Ascending aorta (tissue), 2 donors: ENCODE measurements at regions not wholly inside any gene's neighbourhood (a gene's known extent, or its start where the extent isn't known, plus 50 kb on each side); places are given as distances from the start of the nearest gene placed in this dataset.

Source experiments
- DNase-seq, 2 donors: peaks; one replicate each; pipeline ENCODE4 v3.0.0-alpha.2; 2019; ENCODE audit warnings: low spot score in 2 of 2
- H3K27ac ChIP-seq, 2 donors: fragments of 200-600 bp; sonication (generic); one replicate each; pipeline ENCODE4 v1.5.1; 2016 to 2017; ENCODE audit warnings: mild to moderate bottlenecking in 1 of 2
- H3K27me3 ChIP-seq: fragments of 200-600 bp; sonication (generic); one replicate; pipeline ENCODE4 v1.5.1; 2017
- H3K36me3 ChIP-seq, 2 donors: fragments of 200-600 bp; sonication (generic); one replicate each; pipeline ENCODE4 v1.5.1; 2016
- H3K4me1 ChIP-seq, 2 donors: fragments of 200-600 bp; sonication (generic); one replicate each; pipeline ENCODE4 v1.5.1; 2016 to 2017; ENCODE audit warnings: mild to moderate bottlenecking in 1 of 2
- H3K4me3 ChIP-seq, 2 donors: fragments of 200-600 bp; sonication (generic); one replicate each; pipeline ENCODE4 v1.5.1; 2016 to 2017; ENCODE audit warnings: mild to moderate bottlenecking in 1 of 2
- H3K9me3 ChIP-seq, 2 donors: fragments of 200-600 bp; sonication (generic); one replicate each; pipeline ENCODE4 v1.5.1; 2016
- intact Hi-C: fragments of 100-400 bp; cut with DNase I; formaldehyde crosslinking; loops from one replicate; pipeline ENCODE4 v1.15.1; 2023
- TF ChIP-seq, protein P1 (sequence below), 3 experiments: fragments of 200-600 bp in 2 of 3; fragments of 450-650 bp in 1 of 3; sonication (generic) in 2 of 3; IDR thresholded peaks; one replicate each; pipeline ENCODE4 v1.5.1; 2016 to 2019; ENCODE audit warnings: antibody characterized with exemption in 3 of 3, mild to moderate bottlenecking in 1 of 3, moderate library complexity in 1 of 3

DNA sequence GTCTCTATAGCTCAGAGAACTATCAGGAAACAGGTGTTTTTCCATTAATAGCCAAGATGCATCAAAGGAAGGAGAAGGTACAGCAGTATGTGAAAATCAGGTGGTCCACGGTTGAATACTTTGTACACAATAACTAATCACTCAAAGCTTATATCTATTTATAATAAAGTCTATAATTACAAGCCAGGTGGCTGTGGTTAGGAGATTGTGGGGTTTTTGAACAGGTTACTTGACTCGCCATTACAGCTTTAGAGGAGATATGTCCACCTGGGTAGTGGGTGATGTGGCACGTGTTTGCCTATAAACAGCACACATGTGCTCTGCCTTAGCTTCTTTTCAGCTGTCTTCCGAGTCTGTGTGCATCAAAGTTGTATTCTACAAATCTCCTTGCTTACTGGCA, 892.2 kb upstream of the ZEB2 start:
- no peak overlapping the region for H3K4me3 ChIP-seq
- H3K4me1 ChIP-seq: no peaks in the 10 kb centered on the region
- no peaks in the 10 kb centered on the region for H3K36me3 ChIP-seq
- TF ChIP-seq, protein P1, sequence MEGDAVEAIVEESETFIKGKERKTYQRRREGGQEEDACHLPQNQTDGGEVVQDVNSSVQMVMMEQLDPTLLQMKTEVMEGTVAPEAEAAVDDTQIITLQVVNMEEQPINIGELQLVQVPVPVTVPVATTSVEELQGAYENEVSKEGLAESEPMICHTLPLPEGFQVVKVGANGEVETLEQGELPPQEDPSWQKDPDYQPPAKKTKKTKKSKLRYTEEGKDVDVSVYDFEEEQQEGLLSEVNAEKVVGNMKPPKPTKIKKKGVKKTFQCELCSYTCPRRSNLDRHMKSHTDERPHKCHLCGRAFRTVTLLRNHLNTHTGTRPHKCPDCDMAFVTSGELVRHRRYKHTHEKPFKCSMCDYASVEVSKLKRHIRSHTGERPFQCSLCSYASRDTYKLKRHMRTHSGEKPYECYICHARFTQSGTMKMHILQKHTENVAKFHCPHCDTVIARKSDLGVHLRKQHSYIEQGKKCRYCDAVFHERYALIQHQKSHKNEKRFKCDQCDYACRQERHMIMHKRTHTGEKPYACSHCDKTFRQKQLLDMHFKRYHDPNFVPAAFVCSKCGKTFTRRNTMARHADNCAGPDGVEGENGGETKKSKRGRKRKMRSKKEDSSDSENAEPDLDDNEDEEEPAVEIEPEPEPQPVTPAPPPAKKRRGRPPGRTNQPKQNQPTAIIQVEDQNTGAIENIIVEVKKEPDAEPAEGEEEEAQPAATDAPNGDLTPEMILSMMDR (IDR thresholded peaks at IDR 0.05): no peak
- intact Hi-C loops: no loop called here
- no peak for DNase-seq
- no peak overlapping the region for H3K27ac ChIP-seq
- no peaks in the 10 kb centered on the region for H3K27me3 ChIP-seq
- no peaks in the 10 kb centered on the region for H3K9me3 ChIP-seq

DNA sequence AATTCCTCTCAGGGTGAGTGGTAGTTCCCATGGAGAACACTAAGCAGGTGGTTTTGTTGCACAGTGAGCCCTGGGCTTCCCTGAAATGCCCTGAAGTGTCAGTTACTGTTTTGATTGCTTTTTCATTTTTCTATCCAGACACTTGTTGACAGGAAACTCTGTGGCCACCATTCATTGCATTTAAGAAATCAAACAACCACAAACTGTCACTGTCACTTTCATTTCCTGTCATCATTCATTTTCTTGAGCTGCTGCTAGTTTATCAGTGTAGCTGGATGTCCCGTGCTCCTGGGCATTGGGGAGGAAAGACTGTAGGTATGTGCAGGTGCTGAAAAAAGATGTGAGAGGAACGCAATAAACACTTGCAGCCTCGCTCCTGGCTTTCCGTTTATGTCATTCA, 891.6 kb upstream of the ZEB2 start:
- Histone ChIP-seq H3K27me3 (no peaks in the 10 kb centered on the region), H3K4me3 (no peak overlapping the region), H3K4me1 (no peaks in the 10 kb centered on the region), H3K9me3 (no peaks in the 10 kb centered on the region), H3K36me3 (no peaks in the 10 kb centered on the region), H3K27ac (no peak overlapping the region)
- DNase-seq: no peak
- TF ChIP-seq, protein P1 (IDR thresholded peaks at IDR 0.05): no peak
- intact Hi-C loops: no loop called here

DNA sequence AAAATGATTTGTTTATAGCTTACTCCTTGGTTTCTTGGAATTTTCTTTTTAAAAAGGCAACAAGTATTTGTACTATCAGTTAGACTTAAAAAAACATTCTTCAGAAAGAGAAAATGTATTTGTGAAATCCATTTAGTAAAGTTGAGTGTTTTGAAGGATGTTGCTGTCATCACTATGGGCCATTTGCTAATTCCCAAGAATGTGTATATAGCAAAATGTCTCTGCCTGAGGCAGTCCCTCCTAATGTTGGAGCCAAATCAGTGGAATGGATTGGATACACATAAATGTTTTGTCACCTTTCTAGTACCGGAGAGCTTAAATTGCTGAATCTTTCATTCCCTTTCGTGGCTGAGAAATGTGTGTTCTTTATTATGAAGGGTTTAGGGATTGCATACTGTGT, 890.2 kb upstream of the ZEB2 start:
- Histone ChIP-seq H3K36me3 (no peaks in the 10 kb centered on the region), H3K4me1 (no peaks in the 10 kb centered on the region), H3K27me3 (no peaks in the 10 kb centered on the region), H3K9me3 (no peaks in the 10 kb centered on the region), H3K27ac (no peak overlapping the region), H3K4me3 (no peak overlapping the region)
- intact Hi-C loops: no loop called here
- DNase-seq: no peak
- TF ChIP-seq, protein P1 (IDR thresholded peaks at IDR 0.05): no peak

DNA sequence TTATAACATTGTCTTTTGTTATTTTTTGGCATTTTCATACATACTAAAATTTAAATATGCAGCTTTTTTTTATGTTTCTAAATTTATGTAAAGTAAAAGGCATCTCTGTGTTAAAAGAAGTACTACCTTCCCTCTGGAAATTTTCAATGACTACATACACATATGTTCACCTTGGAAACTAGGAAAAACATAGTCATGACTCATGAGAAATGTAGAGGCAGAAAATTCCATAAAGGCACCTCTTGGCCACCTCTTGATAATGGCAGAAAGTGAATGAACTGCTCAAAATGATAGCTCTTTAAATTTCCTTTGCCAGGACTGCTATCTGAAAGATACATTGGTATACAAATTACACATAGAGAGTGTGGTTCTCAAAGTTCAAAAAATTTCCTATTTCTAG, 889.1 kb upstream of the ZEB2 start:
- Histone ChIP-seq H3K27ac (no peak overlapping the region), H3K4me1 (no peaks in the 10 kb centered on the region), H3K4me3 (no peak overlapping the region), H3K27me3 (no peaks in the 10 kb centered on the region), H3K9me3 (no peaks in the 10 kb centered on the region), H3K36me3 (no peaks in the 10 kb centered on the region)
- no peak for DNase-seq
- TF ChIP-seq, protein P1 (IDR thresholded peaks at IDR 0.05): no peak
- intact Hi-C loops: no loop called here

DNA sequence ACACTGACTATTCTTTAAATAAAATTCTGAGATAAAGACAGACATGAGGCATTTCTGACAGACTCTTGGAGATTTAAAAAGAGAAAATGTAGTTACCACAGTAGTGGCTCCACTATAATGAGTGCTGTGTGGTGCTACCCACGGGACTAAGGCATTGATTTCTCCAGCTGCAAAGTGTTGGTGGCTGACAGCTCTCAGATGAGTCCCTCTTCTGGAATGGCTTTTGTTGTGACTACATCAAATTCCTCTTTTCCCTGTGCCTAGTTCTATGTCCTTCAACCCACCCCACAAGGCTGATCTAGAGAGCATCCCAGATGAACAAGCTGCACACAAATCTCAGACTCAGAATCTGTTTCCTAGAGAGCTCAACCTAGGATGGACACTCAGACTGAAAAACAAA, 884.8 kb upstream of the ZEB2 start:
- TF ChIP-seq, protein P1 (IDR thresholded peaks at IDR 0.05): no peak
- Histone ChIP-seq H3K4me1 (no peaks in the 10 kb centered on the region), H3K9me3 (no peaks in the 10 kb centered on the region), H3K36me3 (no peaks in the 10 kb centered on the region), H3K27ac (no peak overlapping the region), H3K4me3 (no peak overlapping the region), H3K27me3 (no peaks in the 10 kb centered on the region)
- intact Hi-C loops: no loop called here
- no peak for DNase-seq

DNA sequence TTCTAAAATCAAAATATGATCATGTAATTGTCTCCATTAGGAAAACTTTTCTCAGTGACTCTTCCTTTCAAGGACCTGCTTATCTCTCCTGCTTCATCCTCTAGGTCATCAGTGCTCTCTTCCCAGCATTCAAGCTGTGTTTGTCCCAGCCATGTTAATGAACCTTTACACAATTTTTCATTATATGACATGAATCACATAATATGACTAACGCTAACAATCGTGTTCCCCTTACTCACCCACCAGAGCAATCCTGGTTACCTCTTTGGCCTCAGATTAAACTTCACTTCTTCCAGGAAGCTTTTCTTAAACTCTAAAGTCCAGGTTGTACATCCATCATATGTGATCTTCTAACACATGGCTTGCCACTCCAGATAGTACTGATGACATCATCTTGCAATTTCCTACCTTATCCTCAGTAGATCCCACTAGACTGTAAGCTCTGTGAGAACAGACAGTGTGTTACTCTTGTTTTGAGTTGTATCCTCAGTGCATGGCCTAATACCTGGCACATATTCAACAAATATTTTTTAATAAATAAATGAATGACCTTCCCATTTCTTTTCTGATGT, 882.9 kb upstream of the ZEB2 start:
- Histone ChIP-seq H3K36me3 (no peaks in the 10 kb centered on the region), H3K4me1 (no peaks in the 10 kb centered on the region), H3K27ac (no peak overlapping the region), H3K9me3 (no peaks in the 10 kb centered on the region), H3K4me3 (no peak overlapping the region), H3K27me3 (no peaks in the 10 kb centered on the region)
- no peak for DNase-seq
- intact Hi-C loops: no loop called here
- TF ChIP-seq, protein P1 (IDR thresholded peaks at IDR 0.05): no peak
